ENCODE measurements at regions not wholly inside any gene's neighbourhood (a gene's known extent, or its start where the extent isn't known, plus 50 kb on each side); places are given as distances from the start of the nearest gene placed in this dataset.

DNA sequence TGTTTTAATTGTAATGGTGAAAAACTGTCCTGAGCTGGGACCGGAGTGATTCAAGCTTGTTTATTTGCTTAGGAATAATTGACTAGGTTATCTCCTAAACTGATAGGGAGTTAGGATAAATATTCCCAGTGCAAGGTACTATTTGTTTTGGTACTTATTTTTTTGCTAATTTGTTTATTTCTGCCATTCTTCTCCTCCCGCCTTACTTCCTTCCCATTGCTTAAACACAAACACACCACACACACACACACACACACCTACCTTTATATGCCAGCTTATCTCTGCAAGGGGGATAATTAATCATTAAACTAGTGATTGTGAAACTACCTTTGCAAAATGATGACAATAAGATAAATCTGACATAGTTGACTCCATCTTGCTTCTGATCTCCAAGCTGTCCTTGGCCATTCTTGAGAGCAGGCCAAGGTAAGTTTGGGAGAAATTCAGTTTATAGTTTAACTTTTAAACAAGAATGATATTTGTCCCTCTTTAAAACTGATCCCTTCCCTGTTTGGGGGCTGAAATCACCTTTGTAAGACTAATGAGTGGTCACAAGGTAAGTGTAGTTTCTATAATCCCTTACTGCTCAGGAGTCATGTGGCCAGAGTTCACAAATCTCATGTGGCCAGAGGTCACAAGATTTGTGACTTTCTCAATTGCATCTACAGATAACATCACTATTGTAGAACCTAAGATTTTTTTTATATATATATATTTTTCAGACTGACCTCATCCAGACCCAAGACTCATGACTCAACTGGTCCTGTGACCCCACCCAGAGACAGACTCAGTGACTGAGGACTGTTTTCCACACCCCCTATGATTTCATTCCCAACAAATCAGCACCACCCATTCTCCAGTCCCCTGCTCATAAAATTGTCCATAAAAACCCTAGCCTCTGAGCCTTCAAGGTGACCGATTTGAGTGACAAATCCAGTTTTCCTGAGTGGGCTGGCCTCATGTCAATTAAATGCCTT lies 83.1 kb upstream of the LRRTM4 start (continued):
- TF ChIP-seq, protein P1, sequence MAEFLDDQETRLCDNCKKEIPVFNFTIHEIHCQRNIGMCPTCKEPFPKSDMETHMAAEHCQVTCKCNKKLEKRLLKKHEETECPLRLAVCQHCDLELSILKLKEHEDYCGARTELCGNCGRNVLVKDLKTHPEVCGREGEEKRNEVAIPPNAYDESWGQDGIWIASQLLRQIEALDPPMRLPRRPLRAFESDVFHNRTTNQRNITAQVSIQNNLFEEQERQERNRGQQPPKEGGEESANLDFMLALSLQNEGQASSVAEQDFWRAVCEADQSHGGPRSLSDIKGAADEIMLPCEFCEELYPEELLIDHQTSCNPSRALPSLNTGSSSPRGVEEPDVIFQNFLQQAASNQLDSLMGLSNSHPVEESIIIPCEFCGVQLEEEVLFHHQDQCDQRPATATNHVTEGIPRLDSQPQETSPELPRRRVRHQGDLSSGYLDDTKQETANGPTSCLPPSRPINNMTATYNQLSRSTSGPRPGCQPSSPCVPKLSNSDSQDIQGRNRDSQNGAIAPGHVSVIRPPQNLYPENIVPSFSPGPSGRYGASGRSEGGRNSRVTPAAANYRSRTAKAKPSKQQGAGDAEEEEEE (CRISPR knock-in tag; IDR thresholded peaks at IDR 0.05; ENCODE audit: borderline replicate concordance) = no peak
- no peak; the same call in 1 of the 2 replicates for TF ChIP-seq ZNF556 (CRISPR knock-in tag; IDR thresholded peaks at IDR 0.05; ENCODE audit: borderline replicate concordance)
- TF ChIP-seq ZNF616 (CRISPR knock-in tag; IDR thresholded peaks at IDR 0.05; ENCODE audit: low read depth) = no peak
- no peak for TF ChIP-seq ZNF598 (CRISPR knock-in tag; IDR thresholded peaks at IDR 0.05; ENCODE audit: borderline replicate concordance)
- TF ChIP-seq ZNF782 (CRISPR knock-in tag; IDR thresholded peaks at IDR 0.05; ENCODE audit: borderline replicate concordance) = no peak
- TF ChIP-seq ZBTB1 (CRISPR knock-in tag; IDR thresholded peaks at IDR 0.05; ENCODE audit: borderline replicate concordance) = no peak
- no peak for TF ChIP-seq RAD21 (CRISPR knock-in tag; IDR thresholded peaks at IDR 0.05)
- TF ChIP-seq HCFC1 (IDR thresholded peaks at IDR 0.05; ENCODE audit: low read depth, low read length) = no peak
- no peak for TF ChIP-seq JARID2 (CRISPR knock-in tag; IDR thresholded peaks at IDR 0.05; ENCODE audit: insufficient replicate concordance)
- TF ChIP-seq, protein P2, sequence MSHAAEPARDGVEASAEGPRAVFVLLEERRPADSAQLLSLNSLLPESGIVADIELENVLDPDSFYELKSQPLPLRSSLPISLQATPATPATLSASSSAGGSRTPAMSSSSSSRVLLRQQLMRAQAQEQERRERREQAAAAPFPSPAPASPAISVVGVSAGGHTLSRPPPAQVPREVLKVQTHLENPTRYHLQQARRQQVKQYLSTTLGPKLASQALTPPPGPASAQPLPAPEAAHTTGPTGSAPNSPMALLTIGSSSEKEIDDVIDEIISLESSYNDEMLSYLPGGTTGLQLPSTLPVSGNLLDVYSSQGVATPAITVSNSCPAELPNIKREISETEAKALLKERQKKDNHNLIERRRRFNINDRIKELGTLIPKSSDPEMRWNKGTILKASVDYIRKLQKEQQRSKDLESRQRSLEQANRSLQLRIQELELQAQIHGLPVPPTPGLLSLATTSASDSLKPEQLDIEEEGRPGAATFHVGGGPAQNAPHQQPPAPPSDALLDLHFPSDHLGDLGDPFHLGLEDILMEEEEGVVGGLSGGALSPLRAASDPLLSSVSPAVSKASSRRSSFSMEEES (CRISPR knock-in tag; IDR thresholded peaks at IDR 0.05) = no peak
- TF ChIP-seq, protein P3, sequence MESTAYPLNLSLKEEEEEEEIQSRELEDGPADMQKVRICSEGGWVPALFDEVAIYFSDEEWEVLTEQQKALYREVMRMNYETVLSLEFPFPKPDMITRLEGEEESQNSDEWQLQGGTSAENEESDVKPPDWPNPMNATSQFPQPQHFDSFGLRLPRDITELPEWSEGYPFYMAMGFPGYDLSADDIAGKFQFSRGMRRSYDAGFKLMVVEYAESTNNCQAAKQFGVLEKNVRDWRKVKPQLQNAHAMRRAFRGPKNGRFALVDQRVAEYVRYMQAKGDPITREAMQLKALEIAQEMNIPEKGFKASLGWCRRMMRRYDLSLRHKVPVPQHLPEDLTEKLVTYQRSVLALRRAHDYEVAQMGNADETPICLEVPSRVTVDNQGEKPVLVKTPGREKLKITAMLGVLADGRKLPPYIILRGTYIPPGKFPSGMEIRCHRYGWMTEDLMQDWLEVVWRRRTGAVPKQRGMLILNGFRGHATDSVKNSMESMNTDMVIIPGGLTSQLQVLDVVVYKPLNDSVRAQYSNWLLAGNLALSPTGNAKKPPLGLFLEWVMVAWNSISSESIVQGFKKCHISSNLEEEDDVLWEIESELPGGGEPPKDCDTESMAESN (CRISPR knock-in tag; conservative IDR thresholded peaks at IDR 0.05) = no peak
- TF ChIP-seq, protein P4, sequence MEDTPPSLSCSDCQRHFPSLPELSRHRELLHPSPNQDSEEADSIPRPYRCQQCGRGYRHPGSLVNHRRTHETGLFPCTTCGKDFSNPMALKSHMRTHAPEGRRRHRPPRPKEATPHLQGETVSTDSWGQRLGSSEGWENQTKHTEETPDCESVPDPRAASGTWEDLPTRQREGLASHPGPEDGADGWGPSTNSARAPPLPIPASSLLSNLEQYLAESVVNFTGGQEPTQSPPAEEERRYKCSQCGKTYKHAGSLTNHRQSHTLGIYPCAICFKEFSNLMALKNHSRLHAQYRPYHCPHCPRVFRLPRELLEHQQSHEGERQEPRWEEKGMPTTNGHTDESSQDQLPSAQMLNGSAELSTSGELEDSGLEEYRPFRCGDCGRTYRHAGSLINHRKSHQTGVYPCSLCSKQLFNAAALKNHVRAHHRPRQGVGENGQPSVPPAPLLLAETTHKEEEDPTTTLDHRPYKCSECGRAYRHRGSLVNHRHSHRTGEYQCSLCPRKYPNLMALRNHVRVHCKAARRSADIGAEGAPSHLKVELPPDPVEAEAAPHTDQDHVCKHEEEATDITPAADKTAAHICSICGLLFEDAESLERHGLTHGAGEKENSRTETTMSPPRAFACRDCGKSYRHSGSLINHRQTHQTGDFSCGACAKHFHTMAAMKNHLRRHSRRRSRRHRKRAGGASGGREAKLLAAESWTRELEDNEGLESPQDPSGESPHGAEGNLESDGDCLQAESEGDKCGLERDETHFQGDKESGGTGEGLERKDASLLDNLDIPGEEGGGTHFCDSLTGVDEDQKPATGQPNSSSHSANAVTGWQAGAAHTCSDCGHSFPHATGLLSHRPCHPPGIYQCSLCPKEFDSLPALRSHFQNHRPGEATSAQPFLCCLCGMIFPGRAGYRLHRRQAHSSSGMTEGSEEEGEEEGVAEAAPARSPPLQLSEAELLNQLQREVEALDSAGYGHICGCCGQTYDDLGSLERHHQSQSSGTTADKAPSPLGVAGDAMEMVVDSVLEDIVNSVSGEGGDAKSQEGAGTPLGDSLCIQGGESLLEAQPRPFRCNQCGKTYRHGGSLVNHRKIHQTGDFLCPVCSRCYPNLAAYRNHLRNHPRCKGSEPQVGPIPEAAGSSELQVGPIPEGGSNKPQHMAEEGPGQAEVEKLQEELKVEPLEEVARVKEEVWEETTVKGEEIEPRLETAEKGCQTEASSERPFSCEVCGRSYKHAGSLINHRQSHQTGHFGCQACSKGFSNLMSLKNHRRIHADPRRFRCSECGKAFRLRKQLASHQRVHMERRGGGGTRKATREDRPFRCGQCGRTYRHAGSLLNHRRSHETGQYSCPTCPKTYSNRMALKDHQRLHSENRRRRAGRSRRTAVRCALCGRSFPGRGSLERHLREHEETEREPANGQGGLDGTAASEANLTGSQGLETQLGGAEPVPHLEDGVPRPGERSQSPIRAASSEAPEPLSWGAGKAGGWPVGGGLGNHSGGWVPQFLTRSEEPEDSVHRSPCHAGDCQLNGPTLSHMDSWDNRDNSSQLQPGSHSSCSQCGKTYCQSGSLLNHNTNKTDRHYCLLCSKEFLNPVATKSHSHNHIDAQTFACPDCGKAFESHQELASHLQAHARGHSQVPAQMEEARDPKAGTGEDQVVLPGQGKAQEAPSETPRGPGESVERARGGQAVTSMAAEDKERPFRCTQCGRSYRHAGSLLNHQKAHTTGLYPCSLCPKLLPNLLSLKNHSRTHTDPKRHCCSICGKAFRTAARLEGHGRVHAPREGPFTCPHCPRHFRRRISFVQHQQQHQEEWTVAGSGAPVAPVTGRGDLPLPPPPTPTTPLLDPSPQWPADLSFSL (CRISPR knock-in tag; IDR thresholded peaks at IDR 0.05) = no peak
- TF ChIP-seq SNAI1 (CRISPR knock-in tag; IDR thresholded peaks at IDR 0.05; ENCODE audit: borderline replicate concordance) = no peak

Measured in HepG2 (cell line).